Kidney (tissue), 13 donors: ENCODE measurements at regions not wholly inside any gene's neighbourhood (a gene's known extent, or its start where the extent isn't known, plus 50 kb on each side); places are given as distances from the start of the nearest gene placed in this dataset.

Source experiments
- DNase-seq, 5 donors: peaks; one replicate each; pipeline ENCODE4 v3.0.0-alpha.2; 2013 to 2020
- FAIRE-seq: peaks from 2 replicates; lab custom pipeline; 2012; peaks lifted over from hg19 to GRCh38; lab: Jason Lieb, UNC
- H3K27ac ChIP-seq, 2 donors: one replicate each; pipeline ENCODE4 v1.7.0; 2013; ENCODE audit warnings: low read depth in 2 of 2, low read length in 2 of 2, inconsistent platforms in 1 of 2
- H3K27me3 ChIP-seq: one replicate; pipeline ENCODE4 v1.7.1; 2013; ENCODE audit warnings: low read length, inconsistent platforms; ENCODE audit not compliant: control insufficient read depth, insufficient read depth
- H3K36me3 ChIP-seq, 3 donors: one replicate each; pipeline versions ENCODE4 v1.7.0 to v1.7.1; 2013; ENCODE audit warnings: low read length in 3 of 3, control low read depth in 1 of 3, inconsistent platforms in 1 of 3; ENCODE audit not compliant: insufficient read depth in 3 of 3, control insufficient read depth in 2 of 3
- H3K4me1 ChIP-seq, 3 donors: one replicate each; pipeline versions ENCODE4 v1.7.0 to v1.7.1; 2013; ENCODE audit warnings: low read length in 3 of 3, inconsistent platforms in 1 of 3, low read depth in 1 of 3; ENCODE audit not compliant: control insufficient read depth in 2 of 3, insufficient read depth in 2 of 3
- H3K4me3 ChIP-seq, 3 donors: one replicate each; pipeline versions ENCODE4 v1.7.0 to v1.8.1; 2013; ENCODE audit warnings: low read length in 3 of 3, control low read depth in 1 of 3, inconsistent platforms in 1 of 3
- H3K9ac ChIP-seq, 3 donors: one replicate each; pipeline versions ENCODE4 v1.7.0 to v1.7.1; 2013; ENCODE audit warnings: low read length in 3 of 3, control low read depth in 1 of 3, inconsistent platforms in 1 of 3
- H3K9me3 ChIP-seq, 3 donors: one replicate each; pipeline versions ENCODE4 v1.7.0 to v1.7.1; 2013; ENCODE audit warnings: low read length in 3 of 3, control low read depth in 1 of 3, inconsistent platforms in 1 of 3; ENCODE audit not compliant: control insufficient read depth in 2 of 3, insufficient read depth in 1 of 3
- intact Hi-C: fragments of 100-400 bp; cut with DNase I; formaldehyde crosslinking; loops from one replicate; pipeline ENCODE4 v1.11.1; 2022
- TF ChIP-seq, protein P1 (sequence below): IDR thresholded peaks from 3 replicates; pipeline ENCODE4 v1.5.1; 2012; ENCODE audit warnings: mild to moderate bottlenecking, moderate library complexity, borderline replicate concordance; ENCODE audit not compliant: insufficient read depth; ENCODE audit errors: extremely low read depth
- donor health status: control.
- donor health status: control.
- donor health status: control.
- donor health status: control.
- donor health status: control.
- donor health status: DM: yes; HTN: yes; CAD: no.
- donor health status: Normal renal cell carcinoma (clear cell type).

DNA sequence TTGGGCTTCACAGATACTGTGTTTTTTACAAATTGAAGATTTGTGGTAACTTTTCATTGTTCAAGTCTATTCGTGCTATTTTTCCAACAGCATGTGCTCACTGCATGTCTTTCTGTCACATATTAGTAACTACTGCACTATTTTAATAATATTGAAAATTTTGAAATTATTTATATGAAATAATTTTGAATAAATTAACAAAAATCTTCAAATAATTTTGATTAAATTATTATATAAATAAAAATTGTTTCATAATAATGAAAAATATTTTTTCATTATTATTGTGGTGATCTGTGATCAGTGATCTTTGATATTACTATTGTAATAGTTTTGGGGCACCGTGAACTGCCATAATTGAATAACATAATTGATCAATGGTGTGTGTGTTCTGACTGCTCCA, 204.1 kb downstream of the OGFRL1 start:
- Histone ChIP-seq H3K9ac (no peak overlapping the region), H3K36me3 (no peaks in the 10 kb centered on the region), H3K4me1 (peaks cover 0 to 3% (median 0%) of the 10 kb centered on the region in 3 donors), H3K27ac (no peak overlapping the region), H3K27me3 (no peaks in the 10 kb centered on the region), H3K4me3 (no peak overlapping the region), H3K9me3 (no peaks in the 10 kb centered on the region)
- FAIRE-seq = peak; percentile 85
- TF ChIP-seq, protein P1, sequence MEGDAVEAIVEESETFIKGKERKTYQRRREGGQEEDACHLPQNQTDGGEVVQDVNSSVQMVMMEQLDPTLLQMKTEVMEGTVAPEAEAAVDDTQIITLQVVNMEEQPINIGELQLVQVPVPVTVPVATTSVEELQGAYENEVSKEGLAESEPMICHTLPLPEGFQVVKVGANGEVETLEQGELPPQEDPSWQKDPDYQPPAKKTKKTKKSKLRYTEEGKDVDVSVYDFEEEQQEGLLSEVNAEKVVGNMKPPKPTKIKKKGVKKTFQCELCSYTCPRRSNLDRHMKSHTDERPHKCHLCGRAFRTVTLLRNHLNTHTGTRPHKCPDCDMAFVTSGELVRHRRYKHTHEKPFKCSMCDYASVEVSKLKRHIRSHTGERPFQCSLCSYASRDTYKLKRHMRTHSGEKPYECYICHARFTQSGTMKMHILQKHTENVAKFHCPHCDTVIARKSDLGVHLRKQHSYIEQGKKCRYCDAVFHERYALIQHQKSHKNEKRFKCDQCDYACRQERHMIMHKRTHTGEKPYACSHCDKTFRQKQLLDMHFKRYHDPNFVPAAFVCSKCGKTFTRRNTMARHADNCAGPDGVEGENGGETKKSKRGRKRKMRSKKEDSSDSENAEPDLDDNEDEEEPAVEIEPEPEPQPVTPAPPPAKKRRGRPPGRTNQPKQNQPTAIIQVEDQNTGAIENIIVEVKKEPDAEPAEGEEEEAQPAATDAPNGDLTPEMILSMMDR = no peak
- no peak for DNase-seq
- intact Hi-C loops = no loop called here

DNA sequence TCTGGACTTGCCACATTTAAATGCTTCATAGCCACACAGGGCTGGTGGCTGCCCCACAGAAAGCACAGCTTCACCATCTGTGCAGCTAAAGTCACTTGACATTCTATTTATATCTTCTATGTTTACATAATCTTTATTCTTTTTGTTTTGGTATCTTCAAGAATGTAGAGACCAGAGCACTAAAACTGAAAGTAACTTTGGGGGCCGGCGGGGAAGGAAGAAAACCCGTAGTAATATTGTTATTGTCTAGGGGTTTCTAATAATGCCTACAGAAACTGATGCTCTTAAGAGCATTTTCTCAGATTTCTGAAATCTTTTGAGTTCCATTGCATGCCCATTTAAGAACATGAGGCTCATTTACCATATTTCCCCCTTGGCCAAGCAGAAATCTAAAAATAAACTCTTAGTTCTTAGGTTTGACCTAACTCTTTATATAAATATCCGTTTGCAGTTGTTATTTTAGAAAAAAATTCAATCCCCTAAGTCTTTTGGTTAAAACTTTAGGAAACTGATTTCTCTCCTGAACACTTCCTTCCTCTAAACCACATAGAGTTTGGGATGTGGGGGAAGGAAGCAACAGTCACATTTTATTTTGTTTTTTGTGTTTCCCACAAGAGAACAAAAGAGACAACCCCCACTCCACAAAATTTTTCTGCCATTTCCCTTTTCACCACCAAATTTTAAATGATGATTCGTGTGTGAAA, 207.6 kb downstream of the OGFRL1 start:
- H3K27me3 ChIP-seq = no peaks in the 10 kb centered on the region
- DNase-seq (peak in 1 of 5 donors; percentile 30), FAIRE-seq (no peak)
- H3K36me3 ChIP-seq = no peaks in the 10 kb centered on the region
- intact Hi-C loops = no loop called here
- no peak overlapping the region for H3K9ac ChIP-seq
- TF ChIP-seq, protein P1 = no peak
- H3K4me1 ChIP-seq = peaks cover 0 to 4% (median 0%) of the 10 kb centered on the region in 3 donors
- peak overlapping the region; percentile 13 to 47 (median 27) for H3K4me3 ChIP-seq
- H3K9me3 ChIP-seq = no peaks in the 10 kb centered on the region
- H3K27ac ChIP-seq = peak overlapping the region in 1 of 2 donors; percentile 71

DNA sequence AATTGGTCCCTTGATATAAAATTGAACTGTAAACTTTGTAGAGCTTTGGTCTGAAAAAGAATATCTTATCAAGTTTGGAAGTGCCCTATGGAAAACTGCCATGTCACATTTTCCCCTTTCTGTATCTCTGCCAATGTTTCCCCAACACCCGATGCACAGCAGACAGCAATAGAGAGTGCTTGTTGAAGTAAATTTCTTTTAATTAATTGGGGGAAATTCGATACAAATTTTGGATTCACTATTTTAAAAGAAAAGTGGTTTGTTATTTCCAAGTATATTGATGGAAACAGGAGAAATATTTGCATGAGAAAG, 208.1 kb downstream of the OGFRL1 start:
- Histone ChIP-seq H3K4me1 (peaks cover 0 to 5% (median 0%) of the 10 kb centered on the region in 3 donors), H3K27me3 (no peaks in the 10 kb centered on the region), H3K27ac (no peak overlapping the region), H3K9me3 (no peaks in the 10 kb centered on the region), H3K9ac (no peak overlapping the region), H3K36me3 (no peaks in the 10 kb centered on the region), H3K4me3 (no peak overlapping the region)
- no peak for FAIRE-seq
- intact Hi-C loops = no loop called here
- TF ChIP-seq, protein P1 = no peak
- no peak for DNase-seq

DNA sequence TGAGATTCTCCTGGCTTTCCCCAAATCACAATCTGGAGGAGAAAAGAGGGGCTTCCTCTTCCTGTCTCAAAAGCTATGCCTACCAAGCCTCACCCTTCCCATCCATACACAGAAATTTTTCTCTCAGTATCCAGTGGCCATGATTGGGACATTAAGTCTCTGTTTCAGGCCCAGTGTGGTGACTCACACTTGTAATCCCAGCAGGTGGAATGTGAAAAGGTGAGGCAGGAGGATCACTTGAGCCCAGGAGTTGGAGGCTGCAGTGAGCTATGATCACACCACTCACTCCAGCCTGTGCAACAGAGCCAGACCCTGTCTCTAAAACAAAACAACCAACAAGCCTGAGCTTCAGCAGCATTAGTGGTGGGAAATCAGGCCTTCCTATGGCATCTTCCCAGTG, 210.0 kb downstream of the OGFRL1 start:
- intact Hi-C loops = no loop called here
- Histone ChIP-seq H3K4me1 (peaks cover 0 to 10% (median 0%) of the 10 kb centered on the region in 3 donors), H3K9me3 (no peaks in the 10 kb centered on the region), H3K36me3 (no peaks in the 10 kb centered on the region), H3K4me3 (no peak overlapping the region), H3K9ac (no peak overlapping the region), H3K27ac (no peak overlapping the region), H3K27me3 (no peaks in the 10 kb centered on the region)
- FAIRE-seq (no peak), DNase-seq (no peak)
- TF ChIP-seq, protein P1 = no peak
